ENCODE measurements at regions not wholly inside any gene's neighbourhood (a gene's known extent, or its start where the extent isn't known, plus 50 kb on each side); places are given as distances from the start of the nearest gene placed in this dataset.

DNA sequence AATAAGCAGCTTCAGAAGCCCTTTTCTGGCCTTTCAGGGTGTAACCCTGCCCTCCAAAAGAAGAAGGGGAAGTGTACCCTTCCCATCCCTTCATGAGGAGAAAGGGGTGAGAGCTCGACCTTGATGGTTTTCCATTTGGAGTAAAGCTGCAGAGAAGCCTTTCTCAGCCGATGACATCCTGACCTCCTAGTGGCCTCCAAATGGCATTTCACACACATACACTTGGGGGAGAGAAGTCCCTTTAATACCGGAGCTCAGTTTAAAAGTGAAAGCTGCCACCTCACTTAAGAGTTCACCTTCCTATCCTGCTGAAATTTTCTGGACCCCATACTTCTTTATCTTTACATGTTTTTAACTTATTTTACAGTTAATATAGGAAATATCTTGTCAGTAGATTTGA lies 716.7 kb downstream of the DCDC2C start:
- no peak for DNase-seq (ENCODE audit: extremely low spot score)
- Histone ChIP-seq H3K4me3 (no peak overlapping the region), H3K36me3 (no peaks in the 10 kb centered on the region), H3K9me3 (no peaks in the 10 kb centered on the region), H3K27ac (replicated peaks in 1 of 4) (no peak overlapping the region), H3K4me1 (no peaks in the 10 kb centered on the region), H3K27me3 (peaks cover 0 to 5% (median 0%) of the 10 kb centered on the region in 4 donors)
- TF ChIP-seq POLR2AphosphoS5 (IDR thresholded peaks at IDR 0.05) (no peak), POLR2A (IDR thresholded peaks at IDR 0.05; ENCODE audit: low read depth) (no peak), CTCF (IDR thresholded peaks at IDR 0.05) (no peak), EP300 (IDR thresholded peaks at IDR 0.05) (no peak)
- WGBS: 29% methylated on average over 3 of the region's 3 CpGs
- intact Hi-C loops (cut with DNase I): no loop called here

GRCh38 chr2:4424153-4424552 lies 720.8 kb downstream of the DCDC2C start:
- Histone ChIP-seq H3K36me3 (no peaks in the 10 kb centered on the region), H3K27ac (replicated peaks in 1 of 4) (no peak overlapping the region), H3K27me3 (no peaks in the 10 kb centered on the region), H3K4me3 (no peak overlapping the region), H3K4me1 (no peaks in the 10 kb centered on the region), H3K9me3 (no peaks in the 10 kb centered on the region)
- intact Hi-C loops (cut with DNase I): no loop called here
- no peak for TF ChIP-seq POLR2AphosphoS5 (IDR thresholded peaks at IDR 0.05)
- TF ChIP-seq CTCF (IDR thresholded peaks at IDR 0.05): no peak
- TF ChIP-seq POLR2A (IDR thresholded peaks at IDR 0.05; ENCODE audit: low read depth): no peak
- no peak for TF ChIP-seq EP300 (IDR thresholded peaks at IDR 0.05)
- DNase-seq (ENCODE audit: extremely low spot score): no peak
- 93% methylated on average over 6 of the region's 6 CpGs for WGBS

- Histone ChIP-seq H3K4me3 (no peak overlapping the region), H3K9me3 (no peaks in the 10 kb centered on the region), H3K36me3 (no peaks in the 10 kb centered on the region), H3K4me1 (no peaks in the 10 kb centered on the region), H3K27me3 (no peaks in the 10 kb centered on the region), H3K27ac (replicated peaks in 1 of 4) (no peak overlapping the region)
- DNase-seq (ENCODE audit: extremely low spot score): no peak
- WGBS: 67% methylated on average over 5 of the region's 5 CpGs
- intact Hi-C loops (cut with DNase I): no loop called here
- TF ChIP-seq POLR2AphosphoS5 (IDR thresholded peaks at IDR 0.05) (no peak), POLR2A (IDR thresholded peaks at IDR 0.05; ENCODE audit: low read depth) (no peak), EP300 (IDR thresholded peaks at IDR 0.05) (no peak), CTCF (IDR thresholded peaks at IDR 0.05) (no peak)
These were observed 723.7 kb downstream of the DCDC2C start for GRCh38 chr2:4427083-4427482.

DNA sequence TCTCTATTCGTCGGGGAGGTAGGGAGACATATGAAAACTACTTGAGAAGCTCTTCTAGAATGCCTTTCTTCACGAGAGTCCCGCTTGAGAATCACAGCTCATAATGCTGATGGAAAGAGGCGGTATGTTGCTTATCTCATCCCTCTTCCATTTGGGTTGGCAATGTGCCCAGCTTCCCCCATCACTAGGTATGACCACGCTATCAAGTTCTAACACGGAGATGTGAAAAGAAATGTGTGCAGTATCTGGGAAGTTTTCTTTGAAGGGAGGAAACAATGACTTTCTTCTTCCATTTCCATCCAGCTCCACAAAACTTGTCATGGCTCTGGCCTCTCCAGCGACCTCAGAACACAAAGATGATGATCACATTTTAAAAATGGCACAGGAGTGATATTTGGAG lies 742.4 kb downstream of the DCDC2C start:
- WGBS: 81% methylated on average over 8 of the region's 8 CpGs
- Histone ChIP-seq H3K9me3 (no peaks in the 10 kb centered on the region), H3K36me3 (no peaks in the 10 kb centered on the region), H3K27ac (replicated peaks in 1 of 4) (no peak overlapping the region), H3K4me3 (no peak overlapping the region), H3K4me1 (no peaks in the 10 kb centered on the region), H3K27me3 (no peaks in the 10 kb centered on the region)
- no peak for TF ChIP-seq POLR2A (IDR thresholded peaks at IDR 0.05; ENCODE audit: low read depth)
- TF ChIP-seq CTCF (IDR thresholded peaks at IDR 0.05): no peak
- no peak for TF ChIP-seq EP300 (IDR thresholded peaks at IDR 0.05)
- no peak for TF ChIP-seq POLR2AphosphoS5 (IDR thresholded peaks at IDR 0.05)
- intact Hi-C loops (cut with DNase I): no loop called here
- DNase-seq (ENCODE audit: extremely low spot score): no peak

- Histone ChIP-seq H3K27me3 (no peaks in the 10 kb centered on the region), H3K27ac (replicated peaks in 1 of 4) (no peak overlapping the region), H3K4me3 (no peak overlapping the region), H3K4me1 (no peaks in the 10 kb centered on the region), H3K9me3 (no peaks in the 10 kb centered on the region), H3K36me3 (no peaks in the 10 kb centered on the region)
- no peak for TF ChIP-seq EP300 (IDR thresholded peaks at IDR 0.05)
- TF ChIP-seq POLR2AphosphoS5 (IDR thresholded peaks at IDR 0.05): no peak
- no peak for TF ChIP-seq CTCF (IDR thresholded peaks at IDR 0.05)
- no peak for TF ChIP-seq POLR2A (IDR thresholded peaks at IDR 0.05; ENCODE audit: low read depth)
- no peak for DNase-seq (ENCODE audit: extremely low spot score)
- intact Hi-C loops (cut with DNase I): no loop called here
- 92% methylated on average over 6 of the region's 6 CpGs for WGBS
These were observed 751.5 kb downstream of the DCDC2C start for GRCh38 chr2:4454907-4455306.
